H9 (cell line): ENCODE measurements at regions not wholly inside any gene's neighbourhood (a gene's known extent, or its start where the extent isn't known, plus 50 kb on each side); places are given as distances from the start of the nearest gene placed in this dataset.

Experiments used
- DNase-seq: peaks from one replicate; pipeline ENCODE4 v3.0.0-alpha.2; 2017
- H2AFZ ChIP-seq: one replicate; pipeline ENCODE4 v1.6.1; 2013; ENCODE audit warnings: mild to moderate bottlenecking, low read length, control low read depth, moderate library complexity
- H2AK5ac ChIP-seq: 2 replicates; pipeline ENCODE4 v1.6.1; 2013; ENCODE audit warnings: low read length, control low read depth, mixed read lengths; ENCODE audit not compliant: insufficient read length
- H2BK120ac ChIP-seq: one replicate; pipeline ENCODE4 v1.6.1; 2013; ENCODE audit warnings: low read depth, mild to moderate bottlenecking, low read length, control low read depth, inconsistent platforms; ENCODE audit not compliant: poor library complexity, severe bottlenecking
- H2BK12ac ChIP-seq: 2 replicates; pipeline ENCODE4 v1.6.1; 2013; ENCODE audit warnings: low read length, control low read depth, mixed read lengths, low read depth; ENCODE audit not compliant: insufficient read length
- H2BK15ac ChIP-seq: 2 replicates; pipeline ENCODE4 v1.6.1; 2013; ENCODE audit warnings: low read depth, low read length, control low read depth
- H2BK20ac ChIP-seq: one replicate; pipeline ENCODE4 v1.6.1; 2013; ENCODE audit warnings: low read depth, mild to moderate bottlenecking, low read length, control low read depth, inconsistent platforms; ENCODE audit not compliant: poor library complexity, severe bottlenecking
- H2BK5ac ChIP-seq: 2 replicates; pipeline ENCODE4 v1.6.1; 2013; ENCODE audit warnings: low read length, control low read depth, mixed read lengths; ENCODE audit not compliant: insufficient read length
- H3K14ac ChIP-seq: 2 replicates; pipeline ENCODE4 v1.6.1; 2013; ENCODE audit warnings: low read length, control low read depth; ENCODE audit not compliant: insufficient read depth
- H3K18ac ChIP-seq: 2 replicates; pipeline ENCODE4 v1.6.1; 2013; ENCODE audit warnings: low read depth, mild to moderate bottlenecking, mixed read lengths, low read length, control low read depth; ENCODE audit not compliant: insufficient read length
- H3K23ac ChIP-seq: 2 replicates; pipeline ENCODE4 v1.6.1; 2013; ENCODE audit warnings: low read length, control low read depth, mixed read lengths, low read depth; ENCODE audit not compliant: insufficient read length
- H3K23me2 ChIP-seq: 2 replicates; pipeline ENCODE4 v1.6.1; 2013; ENCODE audit warnings: low read depth, mild to moderate bottlenecking, mixed read lengths, low read length, control low read depth; ENCODE audit not compliant: insufficient read length, poor library complexity, severe bottlenecking
- H3K27ac ChIP-seq: 2 replicates; pipeline ENCODE4 v1.5.1; 2013; ENCODE audit warnings: low read length, control low read depth, mixed read lengths, low read depth; ENCODE audit not compliant: insufficient read length
- H3K27me3 ChIP-seq: 2 replicates; pipeline ENCODE4 v1.6.1; 2013; ENCODE audit warnings: low read length, control low read depth, inconsistent platforms; ENCODE audit not compliant: insufficient read depth
- H3K4ac ChIP-seq: 2 replicates; pipeline ENCODE4 v1.6.1; 2013; ENCODE audit warnings: low read depth, mild to moderate bottlenecking, control low read depth, inconsistent platforms, low read length, moderate library complexity
- H3K4me1 ChIP-seq: 2 replicates; pipeline ENCODE4 v1.6.1; 2013; ENCODE audit warnings: low read length, control low read depth, inconsistent platforms; ENCODE audit not compliant: insufficient read depth
- H3K4me2 ChIP-seq: 2 replicates; pipeline ENCODE4 v1.6.1; 2013; ENCODE audit warnings: low read length, control low read depth, mixed read lengths; ENCODE audit not compliant: insufficient read length, insufficient read depth
- H3K56ac ChIP-seq: 2 replicates; pipeline ENCODE4 v1.6.1; 2013; ENCODE audit warnings: low read depth, mild to moderate bottlenecking, mixed read lengths, low read length, control low read depth; ENCODE audit not compliant: insufficient read length
- H3K79me1 ChIP-seq: 2 replicates; pipeline ENCODE4 v1.6.1; 2013; ENCODE audit warnings: low read depth, mild to moderate bottlenecking, moderate library complexity, low read length, control low read depth, inconsistent platforms; ENCODE audit not compliant: insufficient read depth, poor library complexity, severe bottlenecking
- H3K79me2 ChIP-seq: 2 replicates; pipeline ENCODE4 v1.6.1; 2013; ENCODE audit warnings: low read length, control low read depth, inconsistent platforms; ENCODE audit not compliant: insufficient read depth
- H3K9ac ChIP-seq: 2 replicates; pipeline ENCODE4 v1.6.1; 2013; ENCODE audit warnings: low read length, control low read depth, mixed read lengths; ENCODE audit not compliant: insufficient read length; ENCODE audit errors: extremely low read depth
- H3K9me3 ChIP-seq: one replicate; pipeline ENCODE4 v1.6.1; 2013; ENCODE audit warnings: low read depth, low read length, inconsistent platforms; ENCODE audit not compliant: control insufficient read depth
- H3T11ph ChIP-seq: one replicate; pipeline ENCODE4 v1.6.1; 2013; ENCODE audit warnings: mild to moderate bottlenecking, low read length, control low read depth, inconsistent platforms
- H4K20me1 ChIP-seq: one replicate; pipeline ENCODE4 v1.6.1; 2013; ENCODE audit not compliant: control insufficient read depth, insufficient read length, insufficient read depth
- H4K5ac ChIP-seq: 2 replicates; pipeline ENCODE4 v1.6.1; 2013; ENCODE audit warnings: low read depth, mild to moderate bottlenecking, mixed read lengths, low read length, control low read depth; ENCODE audit not compliant: insufficient read length
- H4K8ac ChIP-seq: replicated peaks from 2 replicates; pipeline ENCODE4 v1.6.1; 2013; ENCODE audit warnings: low read length, control low read depth, mixed read lengths, low read depth; ENCODE audit not compliant: insufficient read length
- H4K91ac ChIP-seq: 2 replicates; pipeline ENCODE4 v1.6.1; 2013; ENCODE audit warnings: low read depth, mild to moderate bottlenecking, moderate library complexity, mixed read lengths, low read length, control low read depth; ENCODE audit not compliant: insufficient read length
- H3K27ac Mint-ChIP-seq, 3 experiments: 2 replicates in 2 of 3; 3 replicates in 1 of 3; pipeline ENCODE4 v1.8.0; 2020 to 2021; ENCODE audit warnings: mixed read lengths in 3 of 3, mild to moderate bottlenecking in 1 of 3, moderate library complexity in 1 of 3
- H3K27me3 Mint-ChIP-seq: 2 replicates; pipeline ENCODE4 v1.8.0; 2021; ENCODE audit warnings: low read depth, mild to moderate bottlenecking, moderate library complexity, mixed read lengths
- H3K36me3 Mint-ChIP-seq, 3 experiments: 2 replicates in 2 of 3; 3 replicates in 1 of 3; pipeline ENCODE4 v1.8.0; 2020 to 2021; ENCODE audit warnings: low read depth in 3 of 3, mixed read lengths in 3 of 3; ENCODE audit not compliant: insufficient read depth in 1 of 3
- H3K4me1 Mint-ChIP-seq, 2 experiments: 2 replicates each; pipeline ENCODE4 v1.8.0; 2020; ENCODE audit warnings: mixed read lengths in 2 of 2
- H3K4me3 Mint-ChIP-seq, 2 experiments: 2 replicates in 1 of 2; 3 replicates in 1 of 2; pipeline ENCODE4 v1.8.0; 2020 to 2021; ENCODE audit warnings: mild to moderate bottlenecking in 2 of 2, mixed read lengths in 2 of 2, moderate library complexity in 1 of 2
- H3K9me3 Mint-ChIP-seq, 2 experiments: 2 replicates in 1 of 2; 3 replicates in 1 of 2; pipeline ENCODE4 v1.8.0; 2020; ENCODE audit warnings: mild to moderate bottlenecking in 2 of 2, mixed read lengths in 2 of 2, moderate library complexity in 1 of 2
- CTCF ChIP-seq: fragments of 200-600 bp; sonication (generic); conservative IDR thresholded peaks from 3 replicates; pipeline ENCODE4 v1.8.0; 2021; ENCODE audit warnings: antibody characterized with exemption, mild to moderate bottlenecking
- WGBS: extraction: QIAGEN DNeasy Blood & Tissue Kit; methylation state at CpG from one replicate; pipeline ENCODE4 v1.1.7; 2013; ENCODE audit warnings: missing lambda C conversion rate, low lambda C conversion rate, mixed read lengths; ENCODE audit not compliant: insufficient read length; ENCODE audit errors: extremely low coverage; 5-methylcytosine and 5-hydroxymethylcytosine counted together

GRCh38 chr12:83476006-83476405 lies 789.3 kb downstream of the TMTC2 start:
- Histone ChIP-seq H3K4me1 (no peaks in the 10 kb centered on the region), H4K20me1 (no peaks in the 10 kb centered on the region), H3K9ac (no peak overlapping the region), H3K18ac (no peak overlapping the region), H4K91ac (no peak overlapping the region), H2BK120ac (no peak overlapping the region), H3K4ac (no peak overlapping the region), H2BK12ac (no peak overlapping the region), H3K9me3 (no peaks in the 10 kb centered on the region), H2BK20ac (no peak overlapping the region), H3T11ph (no peak overlapping the region), H2BK15ac (no peak overlapping the region), H3K27ac (no peak overlapping the region), H4K5ac (no peak overlapping the region), H4K8ac (no peak overlapping the region), H3K23me2 (no peaks in the 10 kb centered on the region), H3K4me2 (no peak overlapping the region), H3K27me3 (no peaks in the 10 kb centered on the region), H3K79me1 (no peaks in the 10 kb centered on the region), H3K56ac (no peak overlapping the region), H3K23ac (no peak overlapping the region), H2AK5ac (no peak overlapping the region), H3K79me2 (no peaks in the 10 kb centered on the region), H2BK5ac (no peak overlapping the region), H3K14ac (no peak overlapping the region), H2AFZ (no peak overlapping the region)
- no CpG with 5 or more reads among the region's 1 CpG for WGBS
- H3K27ac Mint-ChIP-seq: no peak overlapping the region
- TF ChIP-seq CTCF: no peak
- no peaks in the 10 kb centered on the region for H3K9me3 Mint-ChIP-seq
- H3K36me3 Mint-ChIP-seq: no peaks in the 10 kb centered on the region
- H3K4me3 Mint-ChIP-seq: no peak overlapping the region
- H3K4me1 Mint-ChIP-seq: peaks cover 9 to 13% of the 10 kb centered on the region in 2 experiments
- H3K27me3 Mint-ChIP-seq: no peaks in the 10 kb centered on the region
- DNase-seq: no peak
